PC-3 (cell line): ENCODE measurements at regions not wholly inside any gene's neighbourhood (a gene's known extent, or its start where the extent isn't known, plus 50 kb on each side); places are given as distances from the start of the nearest gene placed in this dataset.

ENCODE experiments used
- ATAC-seq: fragments of 200-7000 bp; cut with Tn5 transposase; 2 replicates; pipeline ENCODE4 v1.9.1; 2020; ENCODE audit warnings: mild to moderate bottlenecking, moderate library complexity
- BruUV-seq: library from RNA; stranded (reverse); fragments of 400-500 nt; replicated peaks from 2 replicates; lab custom pipeline; 2021; lab: Mats Ljungman, UMichigan
- CTCF ChIA-PET: fragments of 300-600 bp; sonication (Branson Sonifier 250); formaldehyde crosslinking; loops from one replicate; lab custom pipeline; 2022; ENCODE audit warnings: antibody characterized with exemption; lab: Charles Lee
- POLR2A ChIA-PET: fragments of 300-600 bp; sonication (Branson Sonifier 250); formaldehyde crosslinking; loops from one replicate; lab custom pipeline; 2022; ENCODE audit warnings: antibody characterized with exemption; ENCODE audit not compliant: unreplicated experiment; lab: Charles Lee
- DNase-seq: peaks from one replicate; pipeline ENCODE4 v3.0.0-alpha.2; 2015
- H2AFZ ChIP-seq: fragments of 300-600 bp; sonication (generic); 2 replicates; pipeline ENCODE4 v1.6.0; 2016; ENCODE audit warnings: antibody characterized with exemption, low read length
- H3F3A ChIP-seq: fragments of 300-600 bp; sonication (generic); one replicate; pipeline ENCODE4 v1.6.0; 2017; ENCODE audit warnings: antibody characterized with exemption, low read length, control low read depth, mild to moderate bottlenecking; ENCODE audit not compliant: unreplicated experiment
- H3K27ac ChIP-seq: fragments of 300-600 bp; sonication (generic); 2 replicates; pipeline ENCODE4 v1.5.1; 2016; ENCODE audit warnings: mild to moderate bottlenecking, low read length
- H3K27me3 ChIP-seq: fragments of 300-600 bp; sonication (generic); 2 replicates; pipeline ENCODE4 v1.6.1; 2016; ENCODE audit warnings: low read length, mixed read lengths
- H3K36me3 ChIP-seq: fragments of 300-600 bp; sonication (generic); 2 replicates; pipeline ENCODE4 v1.6.1; 2016; ENCODE audit warnings: low read depth, mixed run types, low read length, mixed read lengths
- H3K4me1 ChIP-seq: fragments of 300-600 bp; sonication (generic); 2 replicates; pipeline ENCODE4 v1.5.1; 2016; ENCODE audit warnings: low read length; ENCODE audit not compliant: insufficient read depth
- H3K4me2 ChIP-seq: fragments of 300-600 bp; sonication (generic); 2 replicates; pipeline ENCODE4 v1.6.0; 2016; ENCODE audit warnings: low read length
- H3K4me3 ChIP-seq: fragments of 300-600 bp; sonication (generic); 2 replicates; pipeline ENCODE4 v1.5.1; 2016; ENCODE audit warnings: mild to moderate bottlenecking, low read length, mixed read lengths
- H3K79me2 ChIP-seq: fragments of 300-600 bp; sonication (generic); 2 replicates; pipeline ENCODE4 v1.6.1; 2017; ENCODE audit warnings: low read length, mixed read lengths
- H3K9ac ChIP-seq: fragments of 300-600 bp; sonication (generic); 2 replicates; pipeline ENCODE4 v1.6.0; 2016; ENCODE audit warnings: mild to moderate bottlenecking, low read length
- H3K9me2 ChIP-seq: fragments of 300-600 bp; sonication (generic); replicated peaks from 2 replicates; pipeline ENCODE4 v1.6.1; 2016; ENCODE audit warnings: mixed run types, low read length, mixed read lengths
- H3K9me3 ChIP-seq: fragments of 300-600 bp; sonication (generic); 2 replicates; pipeline ENCODE4 v1.6.1; 2016; ENCODE audit warnings: low read length, mixed read lengths
- H4K20me1 ChIP-seq: fragments of 300-600 bp; sonication (generic); 2 replicates; pipeline ENCODE4 v1.6.1; 2016; ENCODE audit warnings: low read length, mixed read lengths
- EZH2 ChIP-seq: fragments of 300-600 bp; sonication (generic); IDR thresholded peaks from one replicate; pipeline ENCODE4 v1.6.1; 2017; ENCODE audit warnings: antibody characterized with exemption, mild to moderate bottlenecking, low read length; ENCODE audit not compliant: unreplicated experiment
- EZH2phosphoT487 ChIP-seq: fragments of 300-600 bp; sonication (generic); IDR thresholded peaks from 2 replicates; pipeline ENCODE4 v1.6.1; 2018; ENCODE audit warnings: mild to moderate bottlenecking, antibody characterized with exemption, low read length, borderline replicate concordance
- intact Hi-C: fragments of 100-400 bp; cut with micrococcal nuclease; formaldehyde crosslinking; loops from 2 replicates; pipeline ENCODE4 v1.9.0; 2023
- TF ChIP-seq, protein P1 (sequence below): fragments of 300-600 bp; sonication (generic); conservative IDR thresholded peaks from 2 replicates; pipeline ENCODE4 v1.5.1; 2017; ENCODE audit warnings: antibody characterized with exemption, low read depth, mild to moderate bottlenecking, low read length

DNA sequence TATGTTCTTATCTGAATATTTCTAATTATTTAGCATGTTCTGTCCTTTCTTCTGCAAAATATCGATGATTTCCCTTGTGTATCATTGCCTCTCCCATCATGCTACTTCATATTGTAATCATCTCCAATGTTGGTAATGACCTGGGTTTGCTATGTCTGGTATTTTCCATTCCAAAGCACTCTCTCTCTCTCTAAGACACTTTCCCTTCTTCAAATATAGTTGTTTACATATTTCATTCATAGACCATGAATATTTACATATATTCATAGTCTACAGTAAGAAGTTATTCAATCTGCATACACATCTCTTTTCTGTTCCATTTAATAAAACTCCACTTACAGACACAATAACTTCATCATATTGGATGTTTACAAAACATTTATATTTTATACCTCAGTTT is 1516.5 kb upstream of the FLRT2 start:
- CTCF ChIA-PET, result no interaction called here
- no peak for ATAC-seq
- no TSS peak for BruUV-seq

DNA sequence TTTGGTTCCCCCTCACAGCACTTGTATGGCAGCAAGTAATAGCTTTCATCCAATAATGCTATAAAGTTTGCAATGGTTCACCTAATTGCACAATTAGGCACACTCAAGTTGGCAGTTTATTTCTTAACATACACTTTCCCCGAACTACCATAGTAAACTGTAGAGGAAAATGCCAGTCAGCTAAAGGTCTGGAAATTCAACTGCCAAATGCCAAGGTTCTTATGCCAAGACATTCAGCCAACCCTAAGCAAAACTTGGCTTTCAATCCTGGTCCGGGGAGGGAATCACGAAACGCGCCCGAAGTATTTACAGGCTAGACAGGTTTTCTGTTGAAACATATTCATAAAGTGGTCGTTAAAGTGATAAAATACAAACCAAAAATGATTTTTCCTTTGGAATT is 1512.4 kb upstream of the FLRT2 start:
- POLR2A ChIA-PET, result no interaction called here
- TF ChIP-seq EZH2, result no peak
- no peak for TF ChIP-seq EZH2phosphoT487
- TF ChIP-seq, protein P1, sequence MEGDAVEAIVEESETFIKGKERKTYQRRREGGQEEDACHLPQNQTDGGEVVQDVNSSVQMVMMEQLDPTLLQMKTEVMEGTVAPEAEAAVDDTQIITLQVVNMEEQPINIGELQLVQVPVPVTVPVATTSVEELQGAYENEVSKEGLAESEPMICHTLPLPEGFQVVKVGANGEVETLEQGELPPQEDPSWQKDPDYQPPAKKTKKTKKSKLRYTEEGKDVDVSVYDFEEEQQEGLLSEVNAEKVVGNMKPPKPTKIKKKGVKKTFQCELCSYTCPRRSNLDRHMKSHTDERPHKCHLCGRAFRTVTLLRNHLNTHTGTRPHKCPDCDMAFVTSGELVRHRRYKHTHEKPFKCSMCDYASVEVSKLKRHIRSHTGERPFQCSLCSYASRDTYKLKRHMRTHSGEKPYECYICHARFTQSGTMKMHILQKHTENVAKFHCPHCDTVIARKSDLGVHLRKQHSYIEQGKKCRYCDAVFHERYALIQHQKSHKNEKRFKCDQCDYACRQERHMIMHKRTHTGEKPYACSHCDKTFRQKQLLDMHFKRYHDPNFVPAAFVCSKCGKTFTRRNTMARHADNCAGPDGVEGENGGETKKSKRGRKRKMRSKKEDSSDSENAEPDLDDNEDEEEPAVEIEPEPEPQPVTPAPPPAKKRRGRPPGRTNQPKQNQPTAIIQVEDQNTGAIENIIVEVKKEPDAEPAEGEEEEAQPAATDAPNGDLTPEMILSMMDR, result no peak
- BruUV-seq, result no TSS peak
- Histone ChIP-seq H3K9ac (no peak overlapping the region), H3K9me2 (no peaks in the 10 kb centered on the region), H3F3A (no peaks in the 10 kb centered on the region), H3K4me2 (no peak overlapping the region), H4K20me1 (no peaks in the 10 kb centered on the region), H3K27me3 (no peaks in the 10 kb centered on the region), H3K36me3 (no peaks in the 10 kb centered on the region), H3K9me3 (0 out of 2 replicates have a peak, but pooled peaks cover 9% of the 10 kb centered on the region), H3K79me2 (no peaks in the 10 kb centered on the region), H3K27ac (no peak overlapping the region), H3K4me3 (no peak overlapping the region), H3K4me1 (no peaks in the 10 kb centered on the region), H2AFZ (no peak overlapping the region)
- ATAC-seq (no peak), DNase-seq (no peak)
- CTCF ChIA-PET, result no interaction called here
- intact Hi-C loops, result no loop called here

More for the DNA sequence above, 1516.5 kb upstream of the FLRT2 start:
- H3K79me2 ChIP-seq, result no peaks in the 10 kb centered on the region
- H3K27me3 ChIP-seq, result no peaks in the 10 kb centered on the region
- H3K9ac ChIP-seq, result no peak overlapping the region
- intact Hi-C loops, result no loop called here
- POLR2A ChIA-PET, result no interaction called here
- H3K36me3 ChIP-seq, result no peaks in the 10 kb centered on the region
- no peak for TF ChIP-seq EZH2
- no peak for TF ChIP-seq EZH2phosphoT487
- TF ChIP-seq, protein P1, result no peak
- no peak overlapping the region for H3K4me3 ChIP-seq
- no peaks in the 10 kb centered on the region for H3K9me2 ChIP-seq
- H4K20me1 ChIP-seq, result no peaks in the 10 kb centered on the region
- H3K4me1 ChIP-seq, result no peaks in the 10 kb centered on the region
- H3K27ac ChIP-seq, result no peak overlapping the region
- DNase-seq, result no peak
- no peaks in the 10 kb centered on the region for H3F3A ChIP-seq
- 0 out of 2 replicates have a peak, but pooled peaks cover 4% of the 10 kb centered on the region for H3K9me3 ChIP-seq
- no peak overlapping the region for H2AFZ ChIP-seq
- no peak overlapping the region for H3K4me2 ChIP-seq

DNA sequence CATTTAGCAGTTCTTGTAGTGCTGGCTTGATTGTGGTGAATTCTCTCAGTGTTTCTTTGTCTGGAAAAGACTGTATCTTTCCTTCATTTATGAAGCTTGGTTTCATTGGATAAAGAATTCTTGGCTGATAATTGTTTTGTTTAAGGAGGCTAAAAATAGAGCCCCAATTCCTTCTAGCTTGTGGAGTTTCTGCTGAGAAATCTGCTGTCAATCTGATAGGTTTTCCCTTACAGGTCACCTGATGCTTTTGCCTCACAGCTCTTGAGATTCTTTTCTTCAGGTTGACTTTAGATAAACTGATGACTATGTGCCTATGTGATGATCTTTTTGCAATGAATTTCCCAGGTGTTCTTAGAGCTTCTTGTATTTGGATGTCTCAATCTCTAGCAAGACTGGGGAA is 1508.5 kb upstream of the FLRT2 start:
- Histone ChIP-seq H4K20me1 (no peaks in the 10 kb centered on the region), H3F3A (no peaks in the 10 kb centered on the region), H3K36me3 (no peaks in the 10 kb centered on the region), H3K4me2 (no peak overlapping the region), H3K27me3 (no peaks in the 10 kb centered on the region), H3K79me2 (no peaks in the 10 kb centered on the region), H3K9me3 (peaks cover 13% of the 10 kb centered on the region; the same call in 1 of the 2 replicates), H3K9ac (no peak overlapping the region), H3K27ac (no peak overlapping the region), H3K4me1 (no peaks in the 10 kb centered on the region), H3K9me2 (no peaks in the 10 kb centered on the region), H3K4me3 (no peak overlapping the region), H2AFZ (no peak overlapping the region)
- no peak for ATAC-seq
- intact Hi-C loops, result no loop called here
- CTCF ChIA-PET, result no interaction called here
- no peak for DNase-seq
- BruUV-seq, result no TSS peak
- TF ChIP-seq EZH2phosphoT487 (no peak), EZH2 (no peak)
- TF ChIP-seq, protein P1, result no peak
- POLR2A ChIA-PET, result no interaction called here
